Myocyte (in vitro differentiated cells): ENCODE measurements at regions not wholly inside any gene's neighbourhood (a gene's known extent, or its start where the extent isn't known, plus 50 kb on each side); places are given as distances from the start of the nearest gene placed in this dataset.

Experiments
- DNase-seq: peaks from one replicate; pipeline ENCODE4 v3.0.0-alpha.2; 2012; ENCODE audit warnings: low read depth

- no peak for DNase-seq
Observed at GRCh38 chr14:55766071-55766470, 186.1 kb downstream of the KTN1 start.

DNA sequence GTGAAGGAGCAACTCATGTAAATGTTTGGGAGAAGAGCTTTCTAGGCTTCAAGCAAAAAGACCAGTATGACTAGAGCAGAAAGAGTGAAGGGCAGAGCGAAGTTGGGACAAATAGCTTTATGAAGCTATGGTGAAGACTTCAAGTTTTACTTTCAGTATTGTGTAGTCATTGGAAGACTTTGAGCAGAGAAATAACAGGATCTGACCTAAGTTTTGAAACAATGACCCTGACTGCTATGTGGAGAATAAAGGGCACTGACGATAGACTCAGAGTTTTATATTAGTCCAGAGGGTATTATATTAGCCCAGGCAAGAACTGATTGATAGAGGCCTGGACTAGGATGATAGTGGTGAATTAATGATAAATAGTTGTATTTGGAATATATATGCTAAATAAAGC is 187.3 kb downstream of the KTN1 start:
- no peak for DNase-seq

- DNase-seq = no peak
Observed at GRCh38 chr14:55769877-55770276, 189.9 kb downstream of the KTN1 start.

GRCh38 chr14:55771242-55771981 is 191.4 kb downstream of the KTN1 start:
- DNase-seq = no peak

GRCh38 chr14:55772486-55772885 is 192.5 kb downstream of the KTN1 start:
- no peak for DNase-seq

GRCh38 chr14:55773312-55773711 is 193.3 kb downstream of the KTN1 start:
- DNase-seq = no peak

DNA sequence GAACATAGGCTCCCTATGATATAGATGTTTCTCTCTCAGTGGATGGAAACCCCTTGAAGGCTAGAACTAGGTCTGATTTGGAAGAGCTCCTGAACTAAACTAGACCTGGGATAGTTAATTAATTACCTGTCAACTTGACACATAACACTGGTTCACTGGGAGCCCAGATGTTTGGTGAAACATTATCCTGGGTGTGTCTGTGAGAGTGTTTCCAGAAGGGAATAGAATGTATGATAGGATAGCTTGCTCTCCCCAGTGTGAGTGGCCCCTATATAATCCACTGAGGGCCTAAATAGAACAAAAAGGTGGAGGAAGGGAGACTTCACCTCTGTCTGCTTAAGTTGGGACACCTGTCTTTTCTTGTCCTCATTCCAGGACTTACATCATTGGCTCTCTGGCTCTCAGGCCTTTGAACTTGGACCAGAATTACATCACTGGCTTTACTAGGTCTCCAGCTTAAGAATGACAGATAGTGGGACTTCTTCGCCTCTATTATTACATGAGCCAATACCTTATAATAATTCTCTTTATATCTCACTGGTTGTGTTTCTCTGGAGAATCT is 194.1 kb downstream of the KTN1 start:
- DNase-seq = no peak

GRCh38 chr14:55777877-55778276 is 197.9 kb downstream of the KTN1 start:
- no peak for DNase-seq

- peak; percentile 68 for DNase-seq
Observed at GRCh38 chr14:55780156-55780946, 200.3 kb downstream of the KTN1 start.

- no peak for DNase-seq
Observed at GRCh38 chr14:55781046-55781445, 201.0 kb downstream of the KTN1 start.

DNA sequence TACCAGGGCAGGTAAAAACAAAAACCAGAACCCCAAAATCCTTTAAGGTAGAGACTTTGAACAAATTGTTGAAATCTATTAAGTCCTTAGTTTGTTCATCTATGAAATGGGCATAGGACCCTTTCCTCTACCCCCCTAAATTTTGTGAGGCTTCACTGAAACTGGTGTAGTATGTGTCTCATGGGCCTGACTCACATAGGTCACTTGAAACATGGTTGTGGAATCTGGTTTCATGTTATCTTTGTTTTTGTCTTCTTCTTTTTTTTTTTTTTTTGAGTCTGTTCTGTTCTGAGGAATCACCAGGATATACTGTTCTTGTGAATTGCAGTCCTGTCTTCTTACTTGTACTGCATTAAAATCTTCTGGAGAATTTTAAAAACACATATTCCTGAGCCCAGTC is 202.2 kb downstream of the KTN1 start:
- no peak for DNase-seq

GRCh38 chr14:55789406-55789805 is 209.4 kb downstream of the KTN1 start:
- peak; percentile 11 for DNase-seq

GRCh38 chr14:55794655-55795595 is 214.9 kb downstream of the KTN1 start:
- peak; percentile 29 for DNase-seq

- peak; percentile 29 for DNase-seq
Observed at GRCh38 chr14:55796513-55796912, 216.5 kb downstream of the KTN1 start.

- DNase-seq = no peak
Observed at GRCh38 chr14:55798406-55798805, 218.4 kb downstream of the KTN1 start.

DNA sequence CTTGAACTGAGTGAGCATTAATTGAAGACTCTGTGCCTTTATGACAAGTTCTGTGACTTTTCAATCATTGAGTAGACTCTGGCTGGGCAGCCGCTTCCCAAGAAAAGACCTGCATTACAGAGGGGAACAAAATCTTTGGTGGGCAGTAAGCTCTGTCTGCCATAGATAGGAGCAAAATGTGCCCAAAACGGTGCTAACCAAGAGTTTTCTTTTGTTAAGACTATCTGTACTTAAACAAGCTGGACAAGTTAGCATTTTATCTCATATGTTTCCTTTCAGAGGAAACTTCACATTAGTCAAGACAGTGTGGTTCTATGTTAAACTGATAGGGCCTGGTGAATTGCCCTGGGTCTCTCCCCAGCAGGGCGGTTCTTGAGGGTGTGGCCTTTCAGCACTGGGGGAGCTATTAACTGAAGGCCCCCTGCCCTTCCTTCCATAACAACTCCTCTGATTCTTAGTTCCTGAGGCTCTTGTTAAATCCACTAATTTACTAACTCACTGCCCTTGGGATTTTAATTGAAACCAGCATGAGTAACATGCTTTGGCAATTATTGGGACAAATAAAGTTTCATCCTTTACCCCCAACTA is 219.6 kb downstream of the KTN1 start:
- no peak for DNase-seq

DNA sequence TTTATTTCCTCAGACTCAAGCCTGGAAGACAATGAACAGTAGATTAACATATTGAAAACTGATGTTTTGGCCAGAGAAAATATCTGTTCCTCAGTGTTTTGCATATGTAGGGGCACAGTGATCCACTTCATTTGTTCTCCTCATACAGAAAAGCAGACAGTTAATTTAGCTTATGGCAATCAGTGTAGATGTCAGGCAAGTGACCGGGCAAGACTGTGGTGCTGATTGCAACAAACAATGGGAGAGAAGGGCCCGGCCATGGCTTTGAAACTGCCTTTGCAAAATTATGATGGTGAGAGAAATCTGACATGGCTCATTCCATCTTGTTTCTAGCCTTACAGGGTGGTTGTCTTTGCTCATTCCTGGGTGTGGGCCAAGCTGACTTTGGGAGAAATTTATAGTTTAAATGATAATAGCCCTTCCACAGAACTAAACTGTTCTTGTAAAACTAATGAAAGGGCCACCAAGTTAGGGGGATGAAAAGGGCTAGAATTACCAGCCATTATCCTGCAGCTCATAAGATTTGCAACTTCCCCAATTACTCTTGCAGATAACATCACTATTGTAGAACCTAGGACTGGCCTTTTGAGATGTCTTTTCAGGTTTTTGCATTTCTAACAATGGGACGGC is 220.3 kb downstream of the KTN1 start:
- no peak for DNase-seq

DNA sequence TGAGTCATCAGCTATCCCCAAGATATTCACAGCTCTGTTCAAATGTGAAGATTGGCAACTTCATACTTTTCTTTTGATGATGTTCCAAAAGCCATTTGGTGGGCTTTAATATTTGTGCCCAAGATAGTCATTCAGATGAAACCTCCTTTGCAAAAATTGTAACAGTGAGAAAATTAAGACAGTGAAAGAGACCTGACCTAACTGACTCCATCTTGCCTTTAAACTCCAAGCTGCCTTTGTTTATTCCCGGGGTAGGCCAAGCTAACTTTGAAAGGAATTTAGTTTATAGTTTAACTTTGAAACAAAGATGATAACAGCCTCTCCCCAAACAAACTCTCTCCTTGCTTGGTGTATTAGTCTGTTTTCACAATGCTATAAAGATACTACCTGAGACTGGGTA is 221.1 kb downstream of the KTN1 start:
- no peak for DNase-seq

DNA sequence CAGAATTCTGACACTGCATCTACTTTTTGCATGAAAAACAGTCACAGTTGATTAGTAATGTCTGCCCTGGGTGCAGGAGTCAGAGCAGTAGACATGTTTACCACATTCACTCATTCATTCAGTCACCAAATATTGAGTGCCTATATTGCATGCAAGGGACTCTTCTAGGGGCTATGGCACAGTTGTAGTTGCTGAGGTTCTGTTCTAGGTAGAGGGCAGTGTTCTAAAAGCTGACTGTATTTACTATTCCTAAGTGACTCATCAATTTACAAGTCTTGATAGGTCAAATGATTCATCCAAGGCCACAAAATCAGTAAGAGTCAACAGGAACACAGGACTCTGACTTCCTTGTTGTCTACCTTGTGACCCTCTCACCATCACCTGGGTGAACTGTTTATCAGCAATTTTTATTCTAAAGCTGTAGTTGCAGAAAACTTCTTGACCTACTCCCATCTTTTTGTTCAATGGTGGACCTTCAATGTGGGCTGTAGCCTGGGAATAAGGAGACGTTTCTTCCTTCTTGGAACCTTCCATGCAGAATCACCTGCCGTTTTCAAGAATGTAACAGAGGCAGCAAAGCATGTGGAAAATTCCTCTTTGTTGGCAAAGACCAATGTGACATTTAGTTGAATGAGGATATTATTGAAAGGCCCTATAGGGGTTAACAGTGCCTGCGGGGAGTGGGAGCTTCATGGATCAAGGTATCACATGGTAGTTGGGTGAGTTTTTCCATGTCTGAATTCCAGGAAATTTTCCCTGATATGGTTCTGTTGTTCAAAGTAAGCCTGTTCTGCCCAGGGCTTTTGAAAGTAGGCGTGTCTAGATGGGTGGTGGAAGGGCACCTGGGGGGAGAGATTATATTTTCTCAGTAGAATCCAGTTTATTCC is 223.2 kb downstream of the KTN1 start:
- no peak for DNase-seq
